DMS79 treated with DMSO at 0.1 percent for 48 hours (cell line): ENCODE measurements at regions not wholly inside any gene's neighbourhood (a gene's known extent, or its start where the extent isn't known, plus 50 kb on each side); places are given as distances from the start of the nearest gene placed in this dataset.
A peak's percentile ranks its signal among the peaks of the same experiment; 100 is the strongest.

ENCODE experiments used
- DNase-seq: peaks from one replicate; lab custom pipeline; 2025; lab: John Stamatoyannopoulos, UW

- DNase-seq: no peak
Observed at GRCh38 chr14:21735200-21735599, 61.6 kb upstream of the OR4E1 start.

DNA sequence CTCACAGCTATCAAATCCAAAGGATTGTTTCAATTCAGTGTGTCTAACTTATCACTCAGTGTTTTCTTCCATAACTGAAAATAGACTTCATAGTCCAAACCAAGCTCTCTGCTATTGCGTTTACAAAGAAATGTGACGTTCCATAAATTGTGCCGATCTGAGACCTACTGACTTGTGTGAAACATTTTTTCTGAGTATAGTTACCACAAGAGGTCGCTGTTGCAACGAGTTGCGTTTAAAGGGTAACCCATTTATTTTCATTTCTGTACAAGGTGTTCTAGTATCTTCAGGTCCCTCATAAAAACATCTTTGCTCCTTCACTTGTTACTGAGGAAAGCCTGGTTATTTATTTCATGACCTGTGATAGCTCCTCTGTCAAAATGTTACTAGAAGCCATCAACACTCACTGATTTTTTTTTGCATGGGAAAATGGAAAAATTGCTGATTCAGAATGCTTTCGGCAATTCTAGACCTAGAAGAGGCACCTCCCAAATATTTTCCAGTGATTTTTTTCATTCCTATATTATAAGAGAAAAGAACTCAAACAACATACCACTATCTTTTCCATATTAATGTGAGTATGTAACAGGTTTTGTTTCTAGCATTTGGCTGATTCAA, 60.9 kb upstream of the OR4E1 start:
- DNase-seq: peak; percentile 29

DNA sequence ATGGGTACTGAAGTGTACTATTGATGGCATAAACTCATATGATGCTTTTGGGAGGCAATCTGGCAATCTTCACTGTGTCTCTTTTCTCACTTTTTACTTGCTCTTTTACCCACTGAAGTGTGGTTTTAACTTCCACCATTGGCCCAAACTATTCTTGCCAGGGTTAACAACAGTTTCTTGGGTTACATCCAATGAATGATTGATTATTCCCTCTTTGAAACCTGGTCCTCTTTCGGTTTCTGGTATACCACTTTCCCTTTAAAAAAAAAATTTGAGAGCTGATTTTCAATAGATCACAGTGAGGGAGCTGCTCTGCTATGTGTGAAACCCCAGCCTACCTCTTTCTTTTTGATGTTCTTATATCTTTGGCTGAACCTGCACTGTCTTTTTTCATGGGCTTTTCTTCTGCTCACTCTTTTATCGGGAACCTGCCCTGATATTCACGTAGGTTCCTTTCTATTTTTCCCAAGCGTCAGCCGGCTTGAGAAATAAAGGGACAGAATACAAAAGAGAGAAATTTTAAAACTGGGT, 56.1 kb upstream of the OR4E1 start:
- DNase-seq: no peak

- DNase-seq: no peak
Observed at GRCh38 chr14:21725250-21725649, 51.6 kb upstream of the OR4E1 start.

GRCh38 chr14:21724090-21724973, 50.7 kb upstream of the OR4E1 start:
- no peak for DNase-seq

DNA sequence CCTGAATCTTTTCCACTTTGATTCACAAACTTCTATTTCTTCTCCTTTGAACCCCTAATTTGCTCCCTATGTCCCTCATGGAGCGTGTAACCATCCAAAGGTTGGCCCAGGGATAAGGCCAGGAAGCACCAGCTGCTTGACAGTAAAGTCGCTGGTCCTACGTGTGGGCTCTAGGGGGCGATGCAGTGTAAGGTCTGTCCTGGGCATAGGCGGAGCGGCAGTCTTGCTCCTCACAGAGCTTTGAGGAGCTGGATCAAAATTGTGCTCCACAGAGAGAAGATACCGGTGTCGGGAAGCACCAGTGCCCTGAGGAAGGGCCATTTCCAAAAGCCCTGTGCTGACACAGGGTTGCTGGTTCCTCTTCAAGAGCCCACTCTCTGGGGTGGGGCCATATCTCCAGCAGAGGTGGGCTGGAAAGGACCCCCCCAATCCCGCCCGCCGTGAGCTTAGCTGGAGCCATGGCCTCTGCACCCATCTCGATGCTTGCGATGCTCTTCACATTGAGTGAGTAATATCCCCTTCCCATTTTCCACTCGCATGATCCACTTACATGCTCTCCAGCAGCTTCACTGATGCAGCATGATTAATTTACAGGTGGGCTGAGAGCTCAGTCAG, 49.9 kb upstream of the OR4E1 start:
- DNase-seq: no peak
